ENCODE measurements at regions not wholly inside any gene's neighbourhood (a gene's known extent, or its start where the extent isn't known, plus 50 kb on each side); places are given as distances from the start of the nearest gene placed in this dataset.
"Not testable (repeated sequence)": the region's sequence is repeated elsewhere in the genome, so short reads cannot be mapped to it uniquely, and the experiment has no call there.

- H3K27ac ChIP-seq (ENCODE audit: low read depth, low read length, severe bottlenecking); H3K9me3 ChIP-seq (ENCODE audit: control insufficient read depth, low read length); H3K36me3 ChIP-seq (ENCODE audit: control insufficient read depth, insufficient read depth, low read length); H3K4me3 ChIP-seq (ENCODE audit: extremely low read depth, insufficient read depth, low read length, poor library complexity, severe bottlenecking); H3K4me1 ChIP-seq (ENCODE audit: control insufficient read depth, insufficient read depth, low read length, poor library complexity, severe bottlenecking): not testable (repeated sequence)
- WGBS, 2 experiments (ENCODE audit: insufficient coverage in 2 of 2): 75 to 100% methylated on average over 1 of the region's 4 CpGs
These were observed 58.9 kb upstream of the SYT9 start for GRCh38 chr11:7192785-7193184.

- Histone ChIP-seq H3K9me3 (ENCODE audit: control insufficient read depth, low read length) (no peaks in the 10 kb centered on the region), H3K27ac (ENCODE audit: low read depth, low read length, severe bottlenecking) (no peak overlapping the region), H3K36me3 (ENCODE audit: control insufficient read depth, insufficient read depth, low read length) (no peaks in the 10 kb centered on the region), H3K4me3 (ENCODE audit: extremely low read depth, insufficient read depth, low read length, poor library complexity, severe bottlenecking) (no peak overlapping the region), H3K4me1 (ENCODE audit: control insufficient read depth, insufficient read depth, low read length, poor library complexity, severe bottlenecking) (no peaks in the 10 kb centered on the region)
- WGBS, 2 experiments (ENCODE audit: insufficient coverage in 2 of 2): 80 to 100% methylated on average over 1 of the region's 1 CpG
These were observed 55.1 kb upstream of the SYT9 start for GRCh38 chr11:7196396-7197146.

DNA sequence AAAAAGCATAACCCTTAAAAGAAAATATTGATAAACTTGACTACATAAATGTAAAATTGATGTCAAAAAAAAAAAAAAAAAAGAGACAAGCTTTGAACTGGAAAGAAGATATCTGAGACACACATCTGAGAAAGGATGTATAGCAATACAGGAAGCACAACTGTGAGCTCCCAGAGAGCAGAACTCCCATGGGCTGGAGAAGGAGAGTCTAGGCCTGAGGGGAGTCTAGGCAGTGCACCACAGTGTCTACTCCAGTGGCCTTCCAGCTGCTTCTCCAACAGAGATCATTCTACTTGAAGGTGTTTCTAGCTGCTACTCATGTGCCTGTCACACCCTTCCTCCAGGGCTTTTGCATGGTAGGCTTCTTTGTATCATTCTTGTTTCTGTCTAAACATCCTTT is 54.2 kb upstream of the SYT9 start:
- Histone ChIP-seq H3K4me1 (ENCODE audit: control insufficient read depth, insufficient read depth, low read length, poor library complexity, severe bottlenecking) (no peaks in the 10 kb centered on the region), H3K36me3 (ENCODE audit: control insufficient read depth, insufficient read depth, low read length) (no peaks in the 10 kb centered on the region), H3K27ac (ENCODE audit: low read depth, low read length, severe bottlenecking) (no peak overlapping the region), H3K4me3 (ENCODE audit: extremely low read depth, insufficient read depth, low read length, poor library complexity, severe bottlenecking) (no peak overlapping the region), H3K9me3 (ENCODE audit: control insufficient read depth, low read length) (no peaks in the 10 kb centered on the region)
